ES-I3 (cell line): ENCODE measurements at regions not wholly inside any gene's neighbourhood (a gene's known extent, or its start where the extent isn't known, plus 50 kb on each side); places are given as distances from the start of the nearest gene placed in this dataset.
"Not testable (repeated sequence)": the region's sequence is repeated elsewhere in the genome, so short reads cannot be mapped to it uniquely, and the experiment has no call there.

Experiments
- H3K36me3 ChIP-seq: 2 replicates; pipeline ENCODE4 v1.6.1; 2013; ENCODE audit warnings: mild to moderate bottlenecking, low read length, control low read depth, moderate library complexity; ENCODE audit not compliant: insufficient read depth
- H3K4me1 ChIP-seq: 2 replicates; pipeline ENCODE4 v1.6.1; 2013; ENCODE audit warnings: mild to moderate bottlenecking, control low read depth, low read length; ENCODE audit not compliant: insufficient read depth
- H3K9ac ChIP-seq: 2 replicates; pipeline ENCODE4 v1.6.1; 2013; ENCODE audit warnings: low read depth, mild to moderate bottlenecking, low read length, moderate library complexity
- H3K9me3 ChIP-seq: 2 replicates; pipeline ENCODE4 v1.6.1; 2013; ENCODE audit warnings: mild to moderate bottlenecking, low read length, moderate library complexity; ENCODE audit not compliant: control insufficient read depth, insufficient read depth

- H3K9me3 ChIP-seq = no peaks in the 10 kb centered on the region
- peaks cover 4% of the 10 kb centered on the region; the same call in 1 of the 2 replicates for H3K4me1 ChIP-seq
- no peaks in the 10 kb centered on the region for H3K36me3 ChIP-seq
Observed at GRCh38 chr4:160371446-160371845, 1268.6 kb downstream of the RAPGEF2 start.

DNA sequence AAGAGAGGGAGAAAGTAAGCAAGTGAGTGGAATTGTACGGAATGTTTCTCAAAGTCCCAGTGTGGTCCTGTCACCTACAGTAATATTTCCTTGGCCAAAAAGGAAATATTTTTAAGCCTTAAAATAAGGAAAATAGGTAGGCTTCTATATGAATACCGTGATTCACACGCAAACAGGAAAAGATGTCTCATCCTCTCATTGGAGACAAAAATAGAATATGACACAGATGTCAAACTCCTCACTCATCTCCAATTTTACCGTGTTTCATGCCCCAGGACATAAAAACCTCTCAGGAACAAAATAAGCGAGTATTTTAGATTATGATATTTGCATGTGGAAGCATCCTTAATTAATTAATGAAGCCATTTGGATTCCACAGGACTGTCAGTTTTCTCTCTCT lies 1269.5 kb downstream of the RAPGEF2 start:
- peaks cover 4% of the 10 kb centered on the region; the same call in 1 of the 2 replicates for H3K4me1 ChIP-seq
- no peaks in the 10 kb centered on the region for H3K9me3 ChIP-seq
- H3K36me3 ChIP-seq = no peaks in the 10 kb centered on the region
- H3K9ac ChIP-seq = no peak overlapping the region

More at GRCh38 chr4:160371446-160371845, 1268.6 kb downstream of the RAPGEF2 start:
- no peak overlapping the region for H3K9ac ChIP-seq

GRCh38 chr4:160373911-160374310 lies 1271.0 kb downstream of the RAPGEF2 start:
- no peaks in the 10 kb centered on the region for H3K9me3 ChIP-seq
- H3K36me3 ChIP-seq = no peaks in the 10 kb centered on the region
- H3K4me1 ChIP-seq = peaks cover 4% of the 10 kb centered on the region; the same call in 1 of the 2 replicates
- no peak overlapping the region for H3K9ac ChIP-seq

GRCh38 chr4:160375772-160376452 lies 1273.0 kb downstream of the RAPGEF2 start:
- Histone ChIP-seq H3K4me1 (peaks cover 4% of the 10 kb centered on the region; the same call in 1 of the 2 replicates), H3K9me3 (no peaks in the 10 kb centered on the region), H3K36me3 (no peaks in the 10 kb centered on the region), H3K9ac (no peak overlapping the region)

DNA sequence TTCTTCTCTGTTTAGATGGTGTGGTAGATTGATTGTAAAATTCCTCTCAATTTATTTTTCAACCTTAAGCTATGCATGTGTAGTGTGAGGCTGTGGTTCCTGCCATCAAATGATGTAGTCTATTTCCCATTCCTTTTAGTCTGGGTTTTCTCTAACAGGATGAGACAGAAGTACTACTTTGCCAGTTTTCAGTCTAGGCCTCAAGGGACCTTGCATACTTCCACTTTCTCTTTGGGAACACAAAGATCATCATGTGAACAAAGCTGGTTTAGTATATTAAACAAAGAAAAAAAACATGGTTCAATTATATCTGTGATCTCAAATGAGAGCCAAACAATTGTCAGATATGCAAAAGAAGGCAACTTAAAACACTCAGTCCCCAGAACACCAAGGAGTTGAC lies 1284.0 kb downstream of the RAPGEF2 start:
- Histone ChIP-seq H3K36me3 (no peaks in the 10 kb centered on the region), H3K9me3 (peaks cover 3% of the 10 kb centered on the region; the same call in 1 of the 2 replicates), H3K9ac (no peak overlapping the region), H3K4me1 (no peaks in the 10 kb centered on the region)

GRCh38 chr4:160399826-160400225 lies 1296.9 kb downstream of the RAPGEF2 start:
- H3K4me1 ChIP-seq = no peaks in the 10 kb centered on the region
- no peak overlapping the region for H3K9ac ChIP-seq
- no peaks in the 10 kb centered on the region for H3K9me3 ChIP-seq
- no peaks in the 10 kb centered on the region for H3K36me3 ChIP-seq

DNA sequence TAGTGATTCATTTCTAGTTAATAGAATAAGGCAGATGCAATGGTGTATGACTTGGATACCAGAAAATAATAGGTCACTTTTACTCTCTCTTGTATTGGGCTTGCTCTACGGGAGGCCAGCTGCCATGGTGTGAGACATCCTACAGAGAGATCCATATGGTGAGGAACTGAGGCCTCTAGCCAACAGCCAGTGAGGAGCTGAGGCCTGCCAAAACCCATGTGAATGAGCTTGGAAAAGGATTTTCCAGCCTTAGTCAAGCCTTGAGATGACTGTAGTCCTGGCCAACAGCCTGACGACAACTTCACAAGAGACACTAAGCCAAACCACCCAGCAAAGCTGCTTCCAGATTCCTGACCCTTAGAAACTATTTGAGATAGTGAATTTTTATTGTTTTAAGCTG lies 1300.2 kb downstream of the RAPGEF2 start:
- Histone ChIP-seq H3K4me1 (peaks cover 11% of the 10 kb centered on the region; the same call in 1 of the 2 replicates), H3K36me3 (no peaks in the 10 kb centered on the region), H3K9me3 (no peaks in the 10 kb centered on the region), H3K9ac (no peak overlapping the region)

GRCh38 chr4:160406263-160406825 lies 1303.5 kb downstream of the RAPGEF2 start:
- H3K36me3 ChIP-seq = no peaks in the 10 kb centered on the region
- no peak overlapping the region for H3K9ac ChIP-seq
- H3K9me3 ChIP-seq = no peaks in the 10 kb centered on the region
- peaks cover 11% of the 10 kb centered on the region; the same call in 1 of the 2 replicates for H3K4me1 ChIP-seq

- H3K9me3 ChIP-seq = no peaks in the 10 kb centered on the region
- no peaks in the 10 kb centered on the region for H3K4me1 ChIP-seq
- H3K36me3 ChIP-seq = no peaks in the 10 kb centered on the region
- no peak overlapping the region for H3K9ac ChIP-seq
Observed at GRCh38 chr4:160414496-160414895, 1311.6 kb downstream of the RAPGEF2 start.

DNA sequence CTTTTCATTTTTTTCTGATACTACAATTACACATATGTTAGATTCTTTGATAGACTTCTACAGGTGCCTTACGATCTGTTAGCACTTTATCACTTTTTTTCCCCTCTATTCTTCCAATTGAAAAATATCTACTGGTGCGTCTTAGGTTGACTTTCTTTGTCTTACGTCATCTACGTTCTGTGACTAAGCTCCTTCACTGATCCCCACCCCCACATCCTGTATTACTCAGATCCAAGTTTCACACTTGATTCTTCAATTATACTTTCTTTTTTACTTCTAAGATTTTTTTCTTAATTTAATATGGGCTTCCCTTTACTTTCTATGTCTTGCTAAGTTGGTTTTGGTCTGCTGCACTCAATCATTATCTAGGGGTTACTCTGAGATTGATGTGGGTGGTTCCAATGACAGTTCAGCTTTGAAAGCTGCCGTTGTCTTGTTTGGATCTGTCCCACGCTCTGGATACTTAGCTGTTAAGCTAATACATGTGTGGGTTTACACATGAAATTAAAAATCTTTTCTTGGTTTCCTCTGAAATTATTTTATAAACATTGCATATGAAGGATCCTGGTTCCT lies 1321.1 kb downstream of the RAPGEF2 start:
- Histone ChIP-seq H3K9me3 (no peaks in the 10 kb centered on the region), H3K4me1 (no peaks in the 10 kb centered on the region), H3K36me3 (no peaks in the 10 kb centered on the region), H3K9ac (no peak overlapping the region)

GRCh38 chr4:160426233-160426632 lies 1323.4 kb downstream of the RAPGEF2 start:
- Histone ChIP-seq H3K9ac (no peak overlapping the region), H3K4me1 (no peaks in the 10 kb centered on the region), H3K9me3 (no peaks in the 10 kb centered on the region), H3K36me3 (no peaks in the 10 kb centered on the region)

DNA sequence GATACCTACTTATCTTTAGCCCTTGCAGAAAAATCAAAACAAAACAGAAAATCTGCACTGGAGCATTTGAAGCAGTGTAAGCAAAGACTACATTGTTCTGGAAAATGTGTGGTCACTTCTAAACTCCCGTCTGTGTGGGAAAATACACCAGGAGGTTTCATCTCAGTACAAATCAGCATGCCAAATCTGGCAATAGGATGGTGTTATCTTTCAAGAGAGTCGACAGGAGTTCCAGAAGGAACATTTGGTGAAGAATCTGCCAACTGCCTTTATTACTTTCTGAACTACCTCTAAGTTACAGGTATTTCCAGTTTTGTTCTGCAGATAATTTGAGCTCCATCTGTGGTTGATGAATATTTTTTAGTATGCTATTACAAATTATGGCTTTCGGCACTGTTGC lies 1348.0 kb downstream of the RAPGEF2 start:
- no peaks in the 10 kb centered on the region for H3K9me3 ChIP-seq

GRCh38 chr4:160481696-160482690 lies 1379.1 kb downstream of the RAPGEF2 start:
- not testable (repeated sequence) for H3K9me3 ChIP-seq, H3K36me3 ChIP-seq, H3K4me1 ChIP-seq, H3K9ac ChIP-seq

More for the DNA sequence above, 1348.0 kb downstream of the RAPGEF2 start:
- Histone ChIP-seq H3K9ac (no peak overlapping the region), H3K4me1 (no peaks in the 10 kb centered on the region), H3K36me3 (no peaks in the 10 kb centered on the region)

DNA sequence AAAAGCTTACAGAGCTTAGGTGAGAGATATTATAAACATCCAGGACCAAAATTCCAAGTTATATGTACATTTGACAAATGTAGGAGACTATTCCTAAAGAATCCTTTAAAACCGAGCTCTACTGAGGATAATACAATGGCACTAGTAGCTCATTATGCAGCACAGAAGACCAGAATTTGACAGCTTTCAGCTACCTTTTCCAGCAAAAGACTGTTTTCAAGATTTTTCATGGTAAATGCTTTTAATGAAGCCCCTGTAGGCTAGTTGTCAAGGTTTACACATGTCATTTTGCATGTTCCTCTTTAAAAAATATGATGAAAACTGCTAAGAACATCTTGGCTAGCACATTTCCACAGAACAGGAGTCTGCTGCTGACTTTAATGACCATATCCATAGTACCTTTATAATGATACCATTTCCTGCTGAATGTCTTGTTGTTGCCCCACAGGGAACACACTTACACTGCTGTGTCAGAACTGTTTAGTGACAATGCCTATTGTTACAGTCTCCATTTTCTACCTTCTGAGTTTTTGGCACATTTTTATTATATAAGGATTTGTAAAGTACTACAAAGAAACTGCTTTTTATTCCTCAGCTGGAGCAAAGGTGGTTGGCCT lies 1382.3 kb downstream of the RAPGEF2 start:
- Histone ChIP-seq H3K9me3 (no peaks in the 10 kb centered on the region), H3K4me1 (no peaks in the 10 kb centered on the region), H3K36me3 (no peaks in the 10 kb centered on the region), H3K9ac (no peak overlapping the region)
